Lung (tissue), 11 donors: ENCODE measurements at regions not wholly inside any gene's neighbourhood (a gene's known extent, or its start where the extent isn't known, plus 50 kb on each side); places are given as distances from the start of the nearest gene placed in this dataset.

ENCODE experiments used
- ATAC-seq: fragments of 200-7000 bp; cut with Tn5 transposase; one replicate; pipeline ENCODE4 v1.9.1; 2020; ENCODE audit warnings: moderate number of reproducible peaks; ENCODE audit not compliant: insufficient read depth, low FRiP score
- DNase-seq, 3 donors: peaks; one replicate each; pipeline ENCODE4 v3.0.0-alpha.2; 2013 to 2017
- H3K27ac ChIP-seq, 2 donors: one replicate each; pipeline ENCODE4 v1.5.1; 2013; ENCODE audit warnings: mild to moderate bottlenecking in 2 of 2, moderate library complexity in 2 of 2, control low read depth in 1 of 2, inconsistent platforms in 1 of 2, low read depth in 1 of 2, low read length in 1 of 2
- H3K27me3 ChIP-seq, 3 donors: one replicate each; pipeline ENCODE4 v1.5.1; 2013; ENCODE audit warnings: low read length in 2 of 3; ENCODE audit not compliant: control insufficient read depth in 3 of 3, insufficient read depth in 3 of 3
- H3K36me3 ChIP-seq, 4 donors: one replicate each; pipeline ENCODE4 v1.5.1; 2013; ENCODE audit warnings: low read length in 4 of 4, mild to moderate bottlenecking in 1 of 4, moderate library complexity in 1 of 4; ENCODE audit not compliant: control insufficient read depth in 4 of 4, insufficient read depth in 4 of 4
- H3K4me1 ChIP-seq, 5 donors: one replicate each; pipeline ENCODE4 v1.5.1; 2013; ENCODE audit warnings: low read length in 5 of 5, mild to moderate bottlenecking in 2 of 5, moderate library complexity in 1 of 5; ENCODE audit not compliant: control insufficient read depth in 5 of 5, insufficient read depth in 5 of 5
- H3K4me3 ChIP-seq: one replicate; pipeline ENCODE4 v1.5.1; 2013; ENCODE audit warnings: mild to moderate bottlenecking, control low read depth, moderate library complexity
- H3K9ac ChIP-seq, 2 donors: one replicate each; pipeline ENCODE4 v1.5.1; 2013; ENCODE audit warnings: low read length in 2 of 2, control low read depth in 1 of 2; ENCODE audit not compliant: insufficient read depth in 1 of 2
- H3K9me3 ChIP-seq, 4 donors: one replicate each; pipeline ENCODE4 v1.5.1; 2013; ENCODE audit warnings: low read length in 3 of 4, mild to moderate bottlenecking in 1 of 4, moderate library complexity in 1 of 4; ENCODE audit not compliant: control insufficient read depth in 4 of 4, insufficient read depth in 3 of 4
- CTCF ChIP-seq: IDR thresholded peaks from 2 replicates; pipeline ENCODE4 v1.5.1; 2012; ENCODE audit warnings: mild to moderate bottlenecking; ENCODE audit errors: control extremely low read depth, extremely low read depth
- WGBS, 2 donors: extraction: QIAGEN DNeasy Blood & Tissue Kit; methylation state at CpG; one replicate each; pipeline ENCODE4 v1.1.7; 2013; 5-methylcytosine and 5-hydroxymethylcytosine counted together
- donor health status: control.
- donor health status: control.
- donor health status: Bipolar disorder and iron deficiency.
- donor health status: healthy.
- donor health status: DM: yes; HTN: yes; CAD: no.

- Histone ChIP-seq H3K9me3 (peaks cover 0 to 2% (median 0%) of the 10 kb centered on the region in 4 donors), H3K4me1 (no peaks in the 10 kb centered on the region), H3K27ac (no peak overlapping the region), H3K27me3 (no peaks in the 10 kb centered on the region), H3K9ac (no peak overlapping the region), H3K36me3 (no peaks in the 10 kb centered on the region), H3K4me3 (no peak overlapping the region)
- 75 to 83% methylated on average over 5 of the region's 5 CpGs for WGBS, 2 donors
- no peak for TF ChIP-seq CTCF
- ATAC-seq (no peak), DNase-seq (no peak)
These were observed 92.0 kb upstream of the CCN2 start for GRCh38 chr6:132043148-132043547.

GRCh38 chr6:132041706-132042105, 90.5 kb upstream of the CCN2 start:
- Histone ChIP-seq H3K27ac (no peak overlapping the region), H3K4me1 (no peaks in the 10 kb centered on the region), H3K27me3 (no peaks in the 10 kb centered on the region), H3K9ac (no peak overlapping the region), H3K4me3 (no peak overlapping the region), H3K36me3 (no peaks in the 10 kb centered on the region), H3K9me3 (peaks cover 0 to 2% (median 0%) of the 10 kb centered on the region in 4 donors)
- no peak for DNase-seq
- no peak for ATAC-seq
- no peak for TF ChIP-seq CTCF
- WGBS, 2 donors, result 93 to 95% methylated on average over 3 of the region's 3 CpGs

- TF ChIP-seq CTCF, result no peak
- Histone ChIP-seq H3K9ac (no peak overlapping the region), H3K4me3 (no peak overlapping the region), H3K4me1 (no peaks in the 10 kb centered on the region), H3K36me3 (no peaks in the 10 kb centered on the region), H3K27me3 (no peaks in the 10 kb centered on the region), H3K9me3 (no peaks in the 10 kb centered on the region), H3K27ac (no peak overlapping the region)
- ATAC-seq, result no peak
- DNase-seq, result no peak
- 91 to 92% methylated on average over 1 of the region's 1 CpG for WGBS, 2 donors
These were observed 76.9 kb upstream of the CCN2 start for GRCh38 chr6:132028029-132028428.

- Histone ChIP-seq H3K9ac (no peak overlapping the region), H3K27ac (no peak overlapping the region), H3K4me1 (no peaks in the 10 kb centered on the region), H3K9me3 (no peaks in the 10 kb centered on the region), H3K4me3 (no peak overlapping the region), H3K36me3 (no peaks in the 10 kb centered on the region), H3K27me3 (no peaks in the 10 kb centered on the region)
- DNase-seq (no peak), ATAC-seq (no peak)
- no peak for TF ChIP-seq CTCF
- WGBS, 2 donors, result 86 to 88% methylated on average over 5 of the region's 5 CpGs
These were observed 74.3 kb upstream of the CCN2 start for GRCh38 chr6:132025468-132025867.
